GM18520 (cell line): ENCODE measurements at regions not wholly inside any gene's neighbourhood (a gene's known extent, or its start where the extent isn't known, plus 50 kb on each side); places are given as distances from the start of the nearest gene placed in this dataset.

Experiments used
- ATAC-seq: cut with Tn5 transposase; IDR thresholded peaks from one replicate; pipeline ENCODE4 v1.9.1; 2021; ENCODE audit not compliant: unreplicated experiment

DNA sequence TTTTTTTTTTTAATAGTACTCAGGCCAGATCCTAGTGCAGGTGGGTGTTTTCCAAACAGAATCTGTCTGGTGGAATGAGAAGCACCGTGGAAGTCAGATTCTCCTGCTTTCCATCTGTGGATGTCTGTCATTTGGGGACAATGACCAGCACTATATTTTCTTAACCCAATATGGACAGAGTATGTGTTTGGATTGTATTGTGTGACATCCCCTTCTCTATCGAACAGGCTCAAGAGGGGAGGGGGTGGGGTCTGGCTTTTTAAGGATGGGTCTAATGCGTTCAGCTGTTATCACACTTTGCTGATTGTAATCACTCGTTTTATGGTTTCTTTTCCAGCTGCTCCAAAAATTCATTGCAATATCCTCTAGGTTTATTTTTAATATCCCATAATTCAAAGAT, 197.5 kb upstream of the CEP162 start:
- no peak for ATAC-seq

DNA sequence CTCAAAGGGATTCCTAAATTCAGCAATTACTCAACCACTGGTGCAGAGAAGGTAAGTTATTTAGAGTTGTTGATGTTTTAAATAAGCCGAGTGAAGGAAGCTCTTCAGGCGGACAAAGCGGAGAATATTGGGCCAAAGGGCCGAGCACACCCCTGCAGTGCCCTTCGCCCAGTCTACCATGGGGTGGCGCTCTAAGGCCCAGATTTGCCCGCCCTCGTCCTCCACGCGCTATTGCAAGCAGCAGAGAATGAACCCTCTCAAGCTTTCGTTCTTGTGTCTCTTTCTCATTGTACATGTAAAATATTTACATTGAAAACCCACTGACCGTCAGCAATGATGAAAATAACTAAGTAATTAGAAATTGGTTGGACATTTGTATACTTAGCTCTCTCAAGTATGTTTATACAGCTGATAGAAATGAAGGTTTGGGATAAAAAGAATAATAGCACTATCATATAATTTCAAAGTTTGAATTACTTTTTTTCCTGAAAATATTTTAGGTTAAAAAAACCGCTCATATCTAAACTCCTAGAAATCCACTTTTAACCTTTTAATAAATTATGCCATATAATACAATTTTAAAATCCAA, 195.0 kb upstream of the CEP162 start:
- no peak for ATAC-seq

DNA sequence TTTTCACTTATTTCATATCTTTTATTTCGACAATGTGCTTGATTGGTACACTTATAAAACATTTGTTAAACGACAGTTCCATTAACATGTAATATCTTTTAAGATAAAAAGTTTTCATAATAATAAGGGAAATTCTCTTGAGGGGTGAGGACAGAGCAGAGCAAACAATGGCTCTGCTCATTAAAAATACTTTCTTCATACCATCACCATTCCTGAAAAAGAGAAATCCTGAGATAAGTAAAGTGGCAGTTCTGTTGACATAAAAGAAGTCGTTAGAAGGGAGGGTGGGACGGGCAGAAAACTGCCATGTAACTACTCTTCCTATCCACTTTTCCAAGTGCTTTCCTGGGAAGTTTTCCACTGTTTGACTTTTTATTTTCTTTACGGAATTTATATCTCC, 193.6 kb upstream of the CEP162 start:
- no peak for ATAC-seq

DNA sequence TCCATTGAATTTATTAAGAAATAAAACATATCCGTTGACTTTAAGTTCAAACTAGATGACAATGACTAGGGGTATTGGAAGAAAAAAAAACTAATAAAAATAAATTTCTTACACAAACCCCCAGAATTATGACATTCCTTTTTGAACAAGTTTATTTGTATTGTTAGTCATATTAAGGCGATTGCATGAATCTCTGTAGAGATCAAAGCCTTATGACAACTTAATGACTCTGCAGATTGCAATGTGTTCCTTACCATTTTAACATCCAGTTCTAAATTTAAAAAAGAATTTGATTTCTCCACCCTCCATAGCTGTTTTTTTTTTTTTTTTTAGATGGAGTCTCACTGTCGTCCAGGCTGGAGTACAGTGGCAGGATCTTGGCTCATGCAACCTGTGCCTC, 189.8 kb upstream of the CEP162 start:
- ATAC-seq: no peak

DNA sequence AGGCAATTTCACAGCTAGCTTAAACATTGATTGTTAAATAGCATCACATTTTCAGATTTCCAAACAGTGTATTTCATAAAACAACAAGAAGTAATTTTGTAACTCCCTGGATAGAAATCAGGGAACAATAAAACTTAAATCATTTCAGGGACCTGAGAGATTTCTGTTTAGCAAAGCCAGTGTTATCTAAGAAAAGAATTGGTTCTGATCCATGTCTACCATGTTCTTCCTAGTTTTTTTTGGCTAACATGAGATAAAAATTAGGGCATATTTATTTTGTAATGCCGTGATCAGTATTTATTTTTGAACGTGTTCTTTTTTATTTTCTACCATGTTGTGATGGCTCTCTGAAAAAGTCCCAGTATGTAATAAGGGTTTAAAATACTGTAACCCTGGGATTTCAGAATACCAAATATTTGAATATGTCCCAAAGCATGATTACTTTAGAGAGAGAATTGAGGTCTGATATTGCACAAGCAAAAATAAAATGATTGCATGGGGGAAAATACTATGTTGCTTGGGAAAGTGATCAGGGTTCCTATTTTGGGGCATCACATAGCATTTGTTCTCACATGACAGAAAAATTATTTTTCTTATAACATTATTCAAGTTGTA, 188.7 kb upstream of the CEP162 start:
- no peak for ATAC-seq

DNA sequence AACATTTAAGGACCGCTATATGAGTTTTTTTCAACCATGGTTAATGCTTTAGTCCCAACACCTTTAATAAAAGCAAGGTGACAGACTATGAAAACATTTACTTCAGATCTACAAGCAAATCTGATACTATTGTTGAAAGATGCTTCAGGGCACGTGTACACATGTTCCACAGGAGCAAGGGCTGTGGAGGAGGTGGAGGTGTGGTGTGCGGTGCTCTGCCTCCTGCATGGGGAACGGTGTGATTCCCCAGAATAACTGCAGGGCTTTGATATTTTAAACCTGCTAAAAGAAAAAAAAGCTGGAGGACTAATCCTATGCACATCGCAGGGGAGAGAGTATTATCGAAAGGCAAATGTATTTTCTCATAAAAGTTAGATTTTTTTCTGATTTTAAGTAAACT, 188.1 kb upstream of the CEP162 start:
- no peak for ATAC-seq

DNA sequence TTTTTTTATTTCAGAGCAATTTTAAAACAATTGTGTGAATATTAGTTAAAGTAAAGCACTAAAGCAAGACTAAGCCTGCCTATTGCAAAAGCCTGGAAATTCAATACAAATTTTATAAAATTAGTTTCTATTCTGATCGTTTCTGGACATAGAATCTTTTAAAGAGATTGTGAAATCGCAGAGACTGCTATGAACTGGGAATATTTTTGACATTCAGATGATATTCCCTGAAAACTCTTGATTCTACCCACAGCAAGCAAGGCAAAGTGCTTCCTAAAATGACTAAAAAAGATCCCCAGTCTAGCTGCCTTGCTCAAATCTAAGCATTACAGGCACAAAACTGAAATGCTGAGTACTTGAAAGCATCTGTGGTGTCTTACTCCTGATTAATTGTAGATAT, 187.6 kb upstream of the CEP162 start:
- no peak for ATAC-seq

DNA sequence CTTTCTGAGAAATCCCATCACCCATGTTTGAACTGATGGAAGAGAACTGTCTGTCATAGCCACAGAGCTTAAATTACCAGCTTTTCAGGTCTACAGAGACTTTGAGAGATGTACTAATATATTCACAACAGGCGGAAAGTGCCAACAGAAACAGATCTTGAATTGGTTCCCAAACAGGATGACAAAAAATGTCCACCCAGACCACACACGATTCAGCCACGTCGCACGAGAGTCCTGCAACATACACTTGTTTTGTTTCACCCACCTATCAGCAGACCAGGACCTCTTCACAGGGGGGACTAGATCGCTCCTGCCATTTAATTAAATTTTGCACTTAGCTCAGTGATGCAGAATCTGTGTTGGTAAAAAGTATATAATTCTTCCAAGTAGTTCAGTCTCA, 187.1 kb upstream of the CEP162 start:
- ATAC-seq: no peak

DNA sequence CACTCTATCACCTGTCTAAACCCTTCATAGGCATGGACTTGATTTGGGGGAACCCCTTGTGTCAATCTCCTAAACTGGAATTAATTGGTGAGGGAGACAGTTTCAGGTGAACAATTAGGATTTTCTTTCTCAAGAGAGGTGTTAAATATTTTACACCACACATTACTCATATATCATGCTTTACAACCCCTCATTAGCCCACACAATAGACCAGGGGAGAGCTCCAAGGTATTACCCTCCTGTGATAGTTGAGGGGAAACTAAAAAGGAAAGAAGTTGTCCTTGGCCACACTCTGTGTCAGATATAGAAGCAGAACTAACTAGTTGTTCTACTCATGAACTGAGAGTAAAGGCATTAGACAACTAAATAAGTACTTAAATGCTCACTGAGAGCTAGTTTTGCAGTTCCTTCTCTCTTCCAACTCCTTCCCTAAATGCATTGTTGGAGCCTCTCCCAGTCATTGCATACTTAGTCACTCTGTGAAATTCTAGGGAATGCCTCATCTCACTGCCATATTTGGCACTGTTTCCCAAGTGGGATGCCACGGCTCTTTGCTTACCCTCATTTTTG, 183.7 kb upstream of the CEP162 start:
- ATAC-seq: no peak

DNA sequence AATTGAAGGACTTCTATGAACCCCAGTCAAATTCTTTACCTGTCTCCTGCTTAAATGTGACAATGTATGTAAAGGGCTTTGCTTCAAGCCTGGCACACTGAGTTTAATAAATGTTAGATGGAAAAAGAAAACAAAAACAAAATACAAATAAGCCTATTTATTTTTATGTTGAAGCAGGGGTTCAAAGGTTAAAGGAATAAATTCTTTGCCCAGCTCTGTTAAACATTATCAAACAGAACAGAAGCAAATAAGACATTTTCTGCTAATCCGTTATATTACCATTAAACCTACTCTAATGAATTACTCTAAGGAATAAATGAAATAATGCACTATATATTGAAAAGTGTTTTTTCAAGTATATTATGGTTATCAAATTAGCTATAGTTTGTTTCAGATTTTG, 182.5 kb upstream of the CEP162 start:
- no peak for ATAC-seq

DNA sequence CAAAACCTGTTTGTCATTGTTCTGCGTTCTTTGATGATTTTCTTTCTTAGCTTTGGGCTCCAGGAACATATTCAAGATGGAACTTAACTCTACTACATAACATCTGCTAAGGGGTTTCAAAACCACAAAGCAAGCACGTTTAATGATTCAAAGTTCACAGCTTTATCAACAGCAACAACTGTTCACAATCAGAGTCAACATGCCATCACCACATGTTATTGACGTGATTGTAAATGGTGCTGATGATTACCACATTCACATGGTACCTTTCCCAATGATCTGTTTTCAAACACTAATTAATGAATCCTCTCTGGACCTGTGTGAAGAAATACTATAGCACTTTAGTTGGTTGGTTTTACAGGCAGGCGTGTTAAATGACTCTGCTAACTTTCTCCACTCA, 180.6 kb upstream of the CEP162 start:
- no peak for ATAC-seq

DNA sequence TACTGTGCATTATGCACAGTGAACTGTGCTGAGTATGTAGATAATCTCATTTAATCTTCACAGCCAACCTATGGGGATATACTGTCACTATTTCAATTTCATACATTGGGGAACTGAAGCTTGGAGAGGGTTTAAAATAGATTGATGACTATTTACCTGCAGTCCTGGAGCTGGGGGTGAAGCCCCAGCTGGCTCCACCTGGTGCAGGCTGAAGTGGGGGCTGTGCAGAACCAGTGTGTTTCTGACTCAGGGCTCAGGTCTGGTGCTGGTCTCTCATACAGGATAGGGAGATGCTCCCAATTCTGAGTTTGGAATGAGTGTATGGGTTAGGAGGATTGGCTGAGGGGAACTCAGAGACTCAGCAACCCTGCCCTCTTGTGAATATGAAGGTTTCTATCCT, 176.1 kb upstream of the CEP162 start:
- no peak for ATAC-seq

DNA sequence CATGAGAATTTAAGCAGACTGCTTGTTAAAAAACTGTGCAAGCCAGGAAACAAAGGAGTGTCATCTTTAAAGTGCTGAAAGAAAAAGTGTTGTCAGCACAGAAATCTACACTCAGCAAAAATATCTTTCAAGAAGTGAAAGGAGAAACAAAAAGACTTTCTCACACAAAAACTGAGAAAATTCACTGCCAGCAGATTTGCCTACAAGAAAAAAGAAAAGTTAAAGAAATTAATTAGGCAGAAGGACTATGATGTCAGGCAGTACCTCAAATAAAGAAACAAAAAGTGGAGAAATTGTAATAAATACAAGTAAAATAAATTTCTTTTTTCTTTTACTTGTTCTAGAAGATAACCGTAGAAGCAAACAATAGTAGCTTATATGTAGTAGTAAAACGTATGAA, 171.6 kb upstream of the CEP162 start:
- ATAC-seq: no peak

DNA sequence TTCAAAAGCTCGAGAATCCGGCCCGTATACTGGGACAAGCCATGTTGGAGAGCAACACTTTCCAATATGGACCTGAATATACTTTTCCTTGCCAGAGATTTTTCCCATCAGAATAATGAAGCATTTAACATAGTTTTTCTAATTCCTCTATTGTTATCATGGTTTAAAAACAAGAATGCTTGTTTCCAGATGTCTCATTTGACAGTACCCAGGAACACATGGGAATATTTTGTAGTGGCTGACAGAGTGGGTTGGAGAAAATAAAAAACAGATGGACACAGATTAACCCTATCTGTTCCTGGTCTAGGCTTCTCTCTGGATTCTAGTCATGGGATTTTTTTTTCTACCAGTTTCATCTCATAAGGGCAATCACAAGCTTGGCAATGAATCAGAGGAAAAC, 164.8 kb upstream of the CEP162 start:
- no peak for ATAC-seq

DNA sequence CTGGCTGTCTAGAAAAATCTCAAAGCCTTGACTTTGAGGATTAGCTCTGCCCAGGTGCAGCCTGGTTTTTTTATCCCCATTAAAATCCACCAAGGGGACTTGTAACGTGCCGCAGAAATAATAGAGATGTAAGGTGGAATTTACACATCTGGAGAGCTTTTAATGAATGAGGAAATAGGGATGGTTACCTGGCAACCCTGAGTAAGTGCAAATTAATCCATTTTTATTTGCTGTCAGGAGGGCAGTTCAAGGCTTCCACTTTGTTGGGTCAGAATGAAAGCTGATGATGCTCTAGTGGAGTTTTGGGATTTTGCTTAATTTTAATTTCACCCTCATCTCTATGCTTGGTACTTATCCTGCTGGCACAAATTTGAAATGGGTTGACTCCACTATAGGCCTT, 163.4 kb upstream of the CEP162 start:
- ATAC-seq: no peak

DNA sequence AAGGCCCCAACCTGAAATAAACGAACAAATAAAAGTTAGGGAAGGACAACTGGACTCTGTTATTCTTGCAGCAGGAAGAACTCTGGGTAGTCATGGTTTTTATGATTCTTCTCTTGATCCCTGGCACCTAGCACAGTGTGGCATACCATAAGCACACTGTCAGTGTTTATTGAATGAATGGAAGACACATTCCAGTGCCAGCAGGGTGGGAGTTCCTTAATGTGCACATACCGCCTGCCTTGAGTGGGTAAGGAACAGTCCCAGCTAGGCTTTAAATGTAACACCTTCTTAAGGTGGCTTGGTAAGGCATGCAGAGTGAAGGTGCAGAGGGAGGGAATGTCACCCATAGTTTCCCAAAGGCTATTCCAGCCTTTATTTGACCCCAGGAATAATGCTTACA, 162.9 kb upstream of the CEP162 start:
- ATAC-seq: no peak

DNA sequence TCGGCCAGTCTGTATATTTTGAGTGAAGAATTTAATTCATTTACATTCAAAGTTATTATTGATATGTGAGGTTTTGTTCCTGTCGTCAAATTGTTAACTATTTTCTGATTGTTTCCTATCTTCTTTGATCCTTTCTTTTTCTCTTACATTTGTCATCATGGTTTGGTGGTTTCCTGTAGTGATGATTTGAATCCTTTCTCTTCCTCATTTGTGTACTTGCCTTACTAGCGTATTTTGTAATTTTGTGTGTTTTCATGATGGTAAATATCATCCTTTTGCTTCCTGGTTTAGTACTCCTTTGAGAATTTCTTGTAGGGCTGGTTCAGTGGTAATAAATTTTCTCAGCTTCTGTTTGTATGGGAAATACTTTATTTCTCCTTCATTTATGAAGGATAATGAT, 151.7 kb upstream of the CEP162 start:
- ATAC-seq: no peak

DNA sequence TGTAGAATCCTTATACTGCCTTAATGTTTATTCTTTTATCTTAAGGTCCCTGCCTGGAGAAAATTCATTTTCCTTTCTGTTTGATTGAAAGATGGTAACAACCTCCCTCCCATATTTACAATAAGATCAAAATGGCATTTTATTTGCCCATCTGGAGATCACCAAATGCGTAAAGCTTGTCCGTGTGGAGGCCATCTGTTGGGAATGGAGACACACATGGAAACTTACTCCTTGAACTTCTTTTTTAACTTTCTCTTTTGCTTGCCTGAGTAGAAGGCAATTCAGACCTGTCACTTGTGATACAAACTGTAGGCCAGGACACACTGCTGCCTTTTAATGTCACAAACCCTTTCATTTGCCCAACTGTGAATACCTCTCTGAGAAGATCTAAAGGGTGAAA, 144.8 kb upstream of the CEP162 start:
- no peak for ATAC-seq

DNA sequence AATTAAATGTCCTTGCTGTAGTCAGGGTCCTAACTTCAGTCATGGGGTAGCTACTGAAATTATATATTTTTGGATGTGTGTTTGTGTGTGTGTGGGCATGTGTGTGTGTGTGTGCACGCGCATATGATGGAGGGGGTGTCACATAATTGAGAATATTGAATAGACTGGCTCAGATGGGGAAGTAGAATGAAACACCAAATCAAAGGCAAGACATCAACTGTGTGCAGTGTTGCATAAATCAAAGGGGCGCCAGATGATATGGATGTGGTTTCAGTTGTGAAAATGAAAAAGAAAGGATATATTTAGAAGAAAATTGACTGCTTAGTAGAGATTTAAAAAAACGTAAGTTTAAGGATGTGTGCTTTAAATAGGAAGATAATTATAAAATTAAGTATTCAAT, 144.2 kb upstream of the CEP162 start:
- ATAC-seq: no peak

DNA sequence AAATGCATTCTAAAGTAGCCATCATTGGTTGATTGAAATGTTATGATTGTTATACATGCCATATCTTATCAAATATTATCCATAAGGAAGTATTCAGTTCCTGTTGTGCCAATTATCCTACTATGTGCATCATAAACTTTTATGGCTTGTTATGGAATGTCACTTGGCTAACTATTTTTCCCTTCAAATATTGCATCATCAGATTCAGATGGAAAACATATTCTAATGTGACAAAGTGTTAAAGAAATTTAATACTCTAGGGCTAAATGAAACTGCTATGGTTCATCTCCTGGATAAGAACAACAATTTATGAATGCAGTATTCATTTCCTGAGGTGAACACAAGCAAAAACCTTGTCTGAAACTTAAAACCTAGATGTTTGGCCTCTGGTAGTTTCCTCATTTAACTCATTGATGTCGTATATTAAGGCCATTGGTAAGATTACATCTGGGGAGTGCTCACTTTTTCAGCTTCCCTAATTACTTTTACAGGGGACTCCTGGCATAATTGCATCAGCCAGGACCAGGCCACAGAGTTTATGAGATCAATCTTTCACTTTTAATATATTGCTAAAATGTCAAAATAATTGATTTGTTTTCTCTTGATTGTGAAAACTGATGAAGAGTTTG, 134.9 kb upstream of the CEP162 start:
- ATAC-seq: no peak

DNA sequence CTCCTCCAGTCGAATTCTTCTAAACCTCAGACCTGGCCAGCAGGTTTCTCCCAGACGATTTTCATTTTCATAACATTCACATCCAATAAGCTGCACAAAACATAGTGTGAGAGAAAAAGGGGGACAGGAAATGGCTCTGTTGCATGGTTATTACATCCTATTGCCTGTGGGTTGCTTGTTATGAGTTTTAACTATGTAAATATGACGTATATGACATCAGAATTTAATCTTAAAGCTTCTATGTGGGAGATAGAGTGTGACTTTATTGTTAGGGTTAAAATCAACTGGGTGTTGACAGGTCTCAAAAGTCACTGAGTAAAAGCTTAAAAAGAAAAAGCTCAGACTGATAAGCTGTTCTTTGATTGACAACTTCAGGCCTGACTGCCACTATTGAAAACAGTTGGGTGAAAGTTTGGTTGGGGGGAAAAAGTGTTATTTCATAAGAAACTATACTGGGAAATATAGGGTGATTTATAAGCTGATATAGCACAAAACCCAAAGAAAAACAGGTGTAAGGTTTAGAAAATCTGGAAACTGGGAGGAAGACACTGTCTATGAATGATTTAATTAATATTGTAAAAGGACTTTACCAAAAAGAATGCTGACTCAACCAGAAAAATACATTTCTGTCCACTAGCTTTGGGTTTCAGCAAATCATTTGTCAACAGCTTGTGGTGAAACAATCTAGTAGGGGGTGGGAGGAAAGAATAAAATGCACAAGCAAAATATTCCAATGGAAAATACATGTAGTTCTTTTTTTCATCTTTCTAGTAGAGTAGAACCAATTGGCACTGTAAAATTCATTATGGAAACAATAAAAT, 134.1 kb upstream of the CEP162 start:
- no peak for ATAC-seq

DNA sequence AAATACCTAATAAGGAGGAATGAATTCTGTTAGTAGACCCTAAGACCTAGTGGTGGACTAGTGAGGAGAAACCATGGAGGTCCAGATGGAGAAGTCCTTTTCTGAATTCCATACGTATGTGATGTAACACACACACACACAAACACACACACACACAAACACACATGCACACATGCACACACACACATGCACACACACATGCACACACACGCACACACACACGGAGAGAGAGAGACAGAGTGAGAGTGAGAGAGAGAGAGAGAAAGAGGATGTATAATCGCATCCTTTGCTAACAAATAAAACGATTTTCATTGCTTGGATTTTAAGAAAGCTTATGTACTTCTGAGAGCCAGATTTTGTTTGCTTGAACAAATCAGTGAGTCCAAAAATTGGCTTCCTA, 132.6 kb upstream of the CEP162 start:
- ATAC-seq: no peak
